ENCODE measurements at regions not wholly inside any gene's neighbourhood (a gene's known extent, or its start where the extent isn't known, plus 50 kb on each side); places are given as distances from the start of the nearest gene placed in this dataset.

DNA sequence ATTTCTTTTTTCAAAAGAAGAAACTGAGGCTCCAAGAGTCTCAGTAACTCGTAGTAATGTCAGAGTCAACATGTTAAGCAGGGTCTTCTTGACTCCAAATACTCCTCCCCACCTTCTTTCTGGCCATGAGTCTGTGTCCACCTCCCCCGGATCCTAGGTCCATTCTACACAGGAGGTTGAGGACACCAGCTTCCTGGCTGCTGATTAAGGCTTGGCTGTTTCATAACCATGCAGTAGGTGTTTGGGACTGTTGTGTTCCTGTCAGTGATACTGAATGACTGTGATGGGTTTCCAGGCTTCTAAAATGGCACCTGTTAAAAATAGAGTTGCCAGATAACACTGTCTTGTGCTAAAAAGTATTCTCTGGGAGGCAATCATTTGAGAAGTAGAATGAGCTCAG is 130.8 kb upstream of the IL12A start:
- Histone ChIP-seq H3K79me2 (peaks cover 6% of the 10 kb centered on the region), H2AFZ (no peak overlapping the region), H3K4me1 (ENCODE audit: insufficient read depth) (peaks cover 46% of the 10 kb centered on the region), H4K20me1 (ENCODE audit: insufficient read depth, poor library complexity, severe bottlenecking) (no peaks in the 10 kb centered on the region), H3K9me3 (ENCODE audit: low read depth) (no peaks in the 10 kb centered on the region), H3K36me3 (replicated peaks; ENCODE audit: insufficient read depth, low read depth) (no peaks in the 10 kb centered on the region), H3K27ac (no peak overlapping the region), H3K27me3 (no peaks in the 10 kb centered on the region), H3K4me3 (no peak overlapping the region), H3K4me2 (no peak overlapping the region), H3K9me2 (replicated peaks; ENCODE audit: insufficient read depth) (no peaks in the 10 kb centered on the region)
- no peak for DNase-seq (ENCODE audit: low spot score)
- TF ChIP-seq EZH2 (IDR thresholded peaks at IDR 0.05; ENCODE audit: borderline replicate concordance) (no peak), EZH2phosphoT487 (IDR thresholded peaks at IDR 0.05; ENCODE audit: low read depth, severe bottlenecking, unreplicated experiment) (no peak)
- TF ChIP-seq, protein P1, sequence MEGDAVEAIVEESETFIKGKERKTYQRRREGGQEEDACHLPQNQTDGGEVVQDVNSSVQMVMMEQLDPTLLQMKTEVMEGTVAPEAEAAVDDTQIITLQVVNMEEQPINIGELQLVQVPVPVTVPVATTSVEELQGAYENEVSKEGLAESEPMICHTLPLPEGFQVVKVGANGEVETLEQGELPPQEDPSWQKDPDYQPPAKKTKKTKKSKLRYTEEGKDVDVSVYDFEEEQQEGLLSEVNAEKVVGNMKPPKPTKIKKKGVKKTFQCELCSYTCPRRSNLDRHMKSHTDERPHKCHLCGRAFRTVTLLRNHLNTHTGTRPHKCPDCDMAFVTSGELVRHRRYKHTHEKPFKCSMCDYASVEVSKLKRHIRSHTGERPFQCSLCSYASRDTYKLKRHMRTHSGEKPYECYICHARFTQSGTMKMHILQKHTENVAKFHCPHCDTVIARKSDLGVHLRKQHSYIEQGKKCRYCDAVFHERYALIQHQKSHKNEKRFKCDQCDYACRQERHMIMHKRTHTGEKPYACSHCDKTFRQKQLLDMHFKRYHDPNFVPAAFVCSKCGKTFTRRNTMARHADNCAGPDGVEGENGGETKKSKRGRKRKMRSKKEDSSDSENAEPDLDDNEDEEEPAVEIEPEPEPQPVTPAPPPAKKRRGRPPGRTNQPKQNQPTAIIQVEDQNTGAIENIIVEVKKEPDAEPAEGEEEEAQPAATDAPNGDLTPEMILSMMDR (IDR thresholded peaks at IDR 0.05; ENCODE audit: poor library complexity): no peak
- WGBS (ENCODE audit: low lambda C conversion rate, missing lambda C conversion rate): 97% methylated on average over 2 of the region's 2 CpGs

DNA sequence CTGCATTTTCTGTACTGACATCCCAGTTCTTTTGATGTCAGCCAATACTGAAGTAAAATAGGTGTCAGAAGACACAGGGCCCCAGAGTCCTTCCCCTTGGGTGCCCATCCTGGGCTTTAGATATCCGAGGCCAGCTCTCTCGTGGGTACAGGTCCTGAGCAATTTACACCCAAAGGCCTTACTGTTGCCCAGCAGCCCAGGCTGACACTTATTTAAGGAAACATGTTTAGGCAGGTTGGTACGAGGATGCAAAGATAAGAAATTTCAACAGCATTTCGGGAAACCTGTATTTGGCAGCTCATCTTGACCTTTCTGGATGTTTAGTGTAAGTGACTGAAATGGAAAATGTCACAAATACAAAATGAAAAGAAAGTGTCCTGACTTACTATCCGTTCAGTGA is 130.0 kb upstream of the IL12A start:
- Histone ChIP-seq H2AFZ (no peak overlapping the region), H3K27me3 (no peaks in the 10 kb centered on the region), H3K4me1 (ENCODE audit: insufficient read depth) (peaks cover 39% of the 10 kb centered on the region), H3K36me3 (replicated peaks; ENCODE audit: insufficient read depth, low read depth) (no peaks in the 10 kb centered on the region), H3K4me2 (no peak overlapping the region), H3K9me2 (replicated peaks; ENCODE audit: insufficient read depth) (no peaks in the 10 kb centered on the region), H3K9me3 (ENCODE audit: low read depth) (no peaks in the 10 kb centered on the region), H3K27ac (no peak overlapping the region), H3K79me2 (peaks cover 6% of the 10 kb centered on the region), H4K20me1 (ENCODE audit: insufficient read depth, poor library complexity, severe bottlenecking) (no peaks in the 10 kb centered on the region), H3K4me3 (no peak overlapping the region)
- DNase-seq (ENCODE audit: low spot score): no peak
- TF ChIP-seq EZH2 (IDR thresholded peaks at IDR 0.05; ENCODE audit: borderline replicate concordance): no peak
- no peak for TF ChIP-seq EZH2phosphoT487 (IDR thresholded peaks at IDR 0.05; ENCODE audit: low read depth, severe bottlenecking, unreplicated experiment)
- TF ChIP-seq, protein P1 (IDR thresholded peaks at IDR 0.05; ENCODE audit: poor library complexity): no peak
- WGBS (ENCODE audit: low lambda C conversion rate, missing lambda C conversion rate): 84% methylated on average over 5 of the region's 5 CpGs

DNA sequence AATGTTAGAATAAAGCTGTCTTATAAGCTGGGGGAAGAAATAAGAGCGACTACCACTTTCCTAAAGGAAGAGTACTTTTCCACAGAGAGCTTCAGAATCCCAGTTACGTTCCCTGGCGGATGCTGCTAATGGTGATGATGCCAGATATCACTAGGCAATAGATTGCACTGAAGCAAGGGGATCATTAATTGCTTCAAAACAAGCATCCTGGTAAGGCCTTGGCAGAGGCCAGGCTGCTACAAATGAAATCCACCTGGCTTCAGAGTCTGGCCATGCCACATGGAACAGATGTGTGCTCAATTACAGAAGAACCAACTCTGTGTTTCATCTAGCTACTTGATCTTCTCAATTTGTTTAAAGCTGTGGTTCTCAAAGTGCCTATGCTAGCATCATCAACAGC is 129.2 kb upstream of the IL12A start:
- WGBS (ENCODE audit: low lambda C conversion rate, missing lambda C conversion rate): 92% methylated on average over 3 of the region's 3 CpGs

DNA sequence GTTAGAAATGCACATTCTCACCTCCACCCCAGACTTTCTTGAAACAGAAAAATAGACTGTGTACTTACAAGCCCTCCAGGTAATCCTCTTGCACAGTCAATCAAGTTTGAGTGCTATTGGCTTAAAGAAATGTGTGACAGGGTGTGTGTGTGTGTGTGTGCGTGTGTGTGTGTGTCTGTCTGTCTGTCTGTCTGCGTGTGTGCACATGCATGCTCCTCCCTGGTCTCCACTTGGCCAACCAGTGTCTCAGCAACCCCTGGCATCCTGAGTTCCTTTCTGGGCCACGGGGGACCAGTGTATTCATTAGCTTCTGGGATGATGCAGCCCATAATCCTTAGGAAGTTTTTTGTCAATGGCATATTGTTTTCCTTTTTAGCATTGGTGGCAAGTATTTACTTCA is 128.8 kb upstream of the IL12A start:
- Histone ChIP-seq H3K27me3 (no peaks in the 10 kb centered on the region), H4K20me1 (ENCODE audit: insufficient read depth, poor library complexity, severe bottlenecking) (no peaks in the 10 kb centered on the region), H3K4me1 (ENCODE audit: insufficient read depth) (peaks cover 29% of the 10 kb centered on the region), H3K4me3 (no peak overlapping the region), H3K36me3 (replicated peaks; ENCODE audit: insufficient read depth, low read depth) (no peaks in the 10 kb centered on the region), H3K9me3 (ENCODE audit: low read depth) (no peaks in the 10 kb centered on the region), H2AFZ (no peak overlapping the region), H3K4me2 (no peak overlapping the region), H3K79me2 (peaks cover 6% of the 10 kb centered on the region), H3K9me2 (replicated peaks; ENCODE audit: insufficient read depth) (no peaks in the 10 kb centered on the region), H3K27ac (no peak overlapping the region)
- 81% methylated on average over 3 of the region's 3 CpGs for WGBS (ENCODE audit: low lambda C conversion rate, missing lambda C conversion rate)
- TF ChIP-seq EZH2phosphoT487 (IDR thresholded peaks at IDR 0.05; ENCODE audit: low read depth, severe bottlenecking, unreplicated experiment) (no peak), EZH2 (IDR thresholded peaks at IDR 0.05; ENCODE audit: borderline replicate concordance) (no peak)
- TF ChIP-seq, protein P1 (IDR thresholded peaks at IDR 0.05; ENCODE audit: poor library complexity): no peak
- DNase-seq (ENCODE audit: low spot score): no peak

More for the DNA sequence above, 129.2 kb upstream of the IL12A start:
- Histone ChIP-seq H3K9me2 (replicated peaks; ENCODE audit: insufficient read depth) (no peaks in the 10 kb centered on the region), H3K27me3 (no peaks in the 10 kb centered on the region), H3K4me2 (no peak overlapping the region), H3K4me3 (no peak overlapping the region), H2AFZ (no peak overlapping the region), H3K36me3 (replicated peaks; ENCODE audit: insufficient read depth, low read depth) (no peaks in the 10 kb centered on the region), H3K4me1 (ENCODE audit: insufficient read depth) (peaks cover 33% of the 10 kb centered on the region), H4K20me1 (ENCODE audit: insufficient read depth, poor library complexity, severe bottlenecking) (no peaks in the 10 kb centered on the region), H3K9me3 (ENCODE audit: low read depth) (no peaks in the 10 kb centered on the region), H3K27ac (no peak overlapping the region), H3K79me2 (peaks cover 6% of the 10 kb centered on the region)
- TF ChIP-seq EZH2 (IDR thresholded peaks at IDR 0.05; ENCODE audit: borderline replicate concordance): no peak
- no peak for DNase-seq (ENCODE audit: low spot score)

Measured in hepatocyte (in vitro differentiated cells).